ENCODE measurements at regions not wholly inside any gene's neighbourhood (a gene's known extent, or its start where the extent isn't known, plus 50 kb on each side); places are given as distances from the start of the nearest gene placed in this dataset.
"Not testable (repeated sequence)": the region's sequence is repeated elsewhere in the genome, so short reads cannot be mapped to it uniquely, and the experiment has no call there.

GRCh38 chr7:68770649-68771048 lies 827.6 kb upstream of the AUTS2 start:
- Histone ChIP-seq H3K36me3 (no peaks in the 10 kb centered on the region), H3K27me3 (no peaks in the 10 kb centered on the region), H3K4me1 (no peaks in the 10 kb centered on the region), H3K9me3 (no peaks in the 10 kb centered on the region), H3K4me3 (no peak overlapping the region), H3K27ac (no peak overlapping the region)
- DNase-seq, result no peak
- TF ChIP-seq CTCF (IDR thresholded peaks at IDR 0.05), result no peak
- intact Hi-C loops (cut with DNase I; ENCODE audit: low total_unique reads), result no loop called here

GRCh38 chr7:68776326-68776725 lies 821.9 kb upstream of the AUTS2 start:
- intact Hi-C loops (cut with DNase I; ENCODE audit: low total_unique reads), result no loop called here
- no peaks in the 10 kb centered on the region for H3K4me1 ChIP-seq
- H3K9me3 ChIP-seq, result no peaks in the 10 kb centered on the region
- H3K36me3 ChIP-seq, result no peaks in the 10 kb centered on the region
- H3K4me3 ChIP-seq, result no peak overlapping the region
- no peak overlapping the region for H3K27ac ChIP-seq
- no peaks in the 10 kb centered on the region for H3K27me3 ChIP-seq
- DNase-seq, result no peak
- no peak for TF ChIP-seq CTCF (IDR thresholded peaks at IDR 0.05)

- Histone ChIP-seq H3K4me1 (no peaks in the 10 kb centered on the region), H3K4me3 (no peak overlapping the region), H3K27ac (no peak overlapping the region), H3K9me3 (no peaks in the 10 kb centered on the region), H3K36me3 (no peaks in the 10 kb centered on the region), H3K27me3 (no peaks in the 10 kb centered on the region)
- no peak for DNase-seq
- intact Hi-C loops (cut with DNase I; ENCODE audit: low total_unique reads), result no loop called here
- no peak for TF ChIP-seq CTCF (IDR thresholded peaks at IDR 0.05)
Observed at GRCh38 chr7:68783684-68784083, 814.6 kb upstream of the AUTS2 start.

GRCh38 chr7:68785036-68785435 lies 813.2 kb upstream of the AUTS2 start:
- DNase-seq, result no peak
- Histone ChIP-seq H3K36me3 (no peaks in the 10 kb centered on the region), H3K27ac (no peak overlapping the region), H3K27me3 (no peaks in the 10 kb centered on the region), H3K4me1 (no peaks in the 10 kb centered on the region), H3K4me3 (no peak overlapping the region), H3K9me3 (no peaks in the 10 kb centered on the region)
- intact Hi-C loops (cut with DNase I; ENCODE audit: low total_unique reads), result no loop called here
- TF ChIP-seq CTCF (IDR thresholded peaks at IDR 0.05), result no peak

GRCh38 chr7:68787566-68787965 lies 810.7 kb upstream of the AUTS2 start:
- TF ChIP-seq CTCF (IDR thresholded peaks at IDR 0.05), result no peak
- H3K4me3 ChIP-seq, result no peak overlapping the region
- intact Hi-C loops (cut with DNase I; ENCODE audit: low total_unique reads), result no loop called here
- no peaks in the 10 kb centered on the region for H3K27me3 ChIP-seq
- H3K9me3 ChIP-seq, result no peaks in the 10 kb centered on the region
- H3K4me1 ChIP-seq, result no peaks in the 10 kb centered on the region
- H3K36me3 ChIP-seq, result no peaks in the 10 kb centered on the region
- H3K27ac ChIP-seq, result no peak overlapping the region
- no peak for DNase-seq

- H3K27me3 ChIP-seq; H3K4me3 ChIP-seq; H3K36me3 ChIP-seq; H3K9me3 ChIP-seq; H3K4me1 ChIP-seq; intact Hi-C loops (cut with DNase I; ENCODE audit: low total_unique reads); DNase-seq; H3K27ac ChIP-seq: not testable (repeated sequence)
Observed at GRCh38 chr7:68788529-68788928, 809.7 kb upstream of the AUTS2 start.
